Aorta (tissue), 5 donors: ENCODE measurements at regions not wholly inside any gene's neighbourhood (a gene's known extent, or its start where the extent isn't known, plus 50 kb on each side); places are given as distances from the start of the nearest gene placed in this dataset.

ENCODE experiments used
- ATAC-seq: fragments of 200-7000 bp; cut with Tn5 transposase; one replicate; pipeline ENCODE4 v1.9.1; 2022; ENCODE audit warnings: moderate library complexity; ENCODE audit not compliant: low FRiP score
- DNase-seq, 2 donors: peaks; one replicate each; pipeline ENCODE4 v3.0.0-alpha.2; 2020
- H3K27ac ChIP-seq, 2 donors: one replicate each; pipeline ENCODE4 v1.5.1; 2013; ENCODE audit warnings: low read length in 2 of 2, mild to moderate bottlenecking in 2 of 2, moderate library complexity in 2 of 2, control low read depth in 1 of 2, inconsistent platforms in 1 of 2, low read depth in 1 of 2
- H3K27me3 ChIP-seq, 2 donors: one replicate each; pipeline ENCODE4 v1.6.1; 2013; ENCODE audit warnings: control low read depth in 1 of 2, low read length in 1 of 2, mild to moderate bottlenecking in 1 of 2, moderate library complexity in 1 of 2; ENCODE audit not compliant: insufficient read depth in 2 of 2, control insufficient read depth in 1 of 2
- H3K36me3 ChIP-seq, 2 donors: one replicate each; pipeline ENCODE4 v1.6.1; 2013; ENCODE audit warnings: control low read depth in 1 of 2, low read length in 1 of 2, mild to moderate bottlenecking in 1 of 2; ENCODE audit not compliant: insufficient read depth in 2 of 2, control insufficient read depth in 1 of 2
- H3K4me1 ChIP-seq, 2 donors: one replicate each; pipeline ENCODE4 v1.6.1; 2013; ENCODE audit warnings: low read length in 2 of 2, control low read depth in 1 of 2, mild to moderate bottlenecking in 1 of 2, moderate library complexity in 1 of 2; ENCODE audit not compliant: insufficient read depth in 2 of 2, control insufficient read depth in 1 of 2
- H3K4me3 ChIP-seq, 2 donors: one replicate each; pipeline ENCODE4 v1.5.1; 2013; ENCODE audit warnings: low read length in 2 of 2, control low read depth in 1 of 2, mild to moderate bottlenecking in 1 of 2
- H3K9me3 ChIP-seq: one replicate; pipeline ENCODE4 v1.6.1; 2013; ENCODE audit warnings: mild to moderate bottlenecking, low read length; ENCODE audit not compliant: control insufficient read depth
- WGBS, 2 donors: extraction: QIAGEN DNeasy Blood & Tissue Kit; methylation state at CpG; one replicate each; pipeline ENCODE4 v1.1.7; 2013; 5-methylcytosine and 5-hydroxymethylcytosine counted together
- intact Hi-C, 2 donors: fragments of 100-400 bp; cut with DNase I; formaldehyde crosslinking; loops; one replicate each; pipeline versions ENCODE4 v1.14.2 to v1.15.0; 2022
- donor health status: healthy with polysubstance abuse.
- donor health status: Bipolar disorder and iron deficiency.
- donor health status: DM: no; HTN: no; CAD: no.
- donor health status: DM: no; HTN: no; CAD: no.
- donor health status: DM: yes; HTN: yes; CAD: no.

DNA sequence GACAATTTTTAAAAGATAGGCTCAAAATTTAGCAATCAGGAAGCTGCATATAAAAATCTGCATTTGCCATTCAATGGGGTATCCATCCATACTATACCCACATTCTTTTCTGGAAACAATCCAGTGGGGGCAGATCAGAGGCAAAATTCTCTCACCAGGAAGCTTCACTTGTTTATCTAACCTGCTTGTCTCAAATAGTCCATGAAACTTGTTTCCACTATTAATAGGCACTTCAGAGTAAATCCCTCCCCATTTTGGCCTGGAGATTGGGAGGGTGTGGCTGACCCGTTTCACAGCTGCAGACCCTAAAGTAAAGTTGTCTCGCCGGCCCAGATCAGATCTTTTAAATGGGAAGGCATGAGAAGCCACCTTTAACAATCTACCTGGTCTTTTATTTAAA is 139.4 kb upstream of the CPNE8 start:
- Histone ChIP-seq H3K36me3 (no peaks in the 10 kb centered on the region), H3K27me3 (no peaks in the 10 kb centered on the region), H3K4me3 (no peak overlapping the region), H3K4me1 (no peaks in the 10 kb centered on the region), H3K27ac (no peak overlapping the region), H3K9me3 (no peaks in the 10 kb centered on the region)
- intact Hi-C loops, result no loop called here
- no peak for DNase-seq
- no peak for ATAC-seq
- WGBS, 2 donors, result 58% methylated on average over 3 of the region's 3 CpGs

DNA sequence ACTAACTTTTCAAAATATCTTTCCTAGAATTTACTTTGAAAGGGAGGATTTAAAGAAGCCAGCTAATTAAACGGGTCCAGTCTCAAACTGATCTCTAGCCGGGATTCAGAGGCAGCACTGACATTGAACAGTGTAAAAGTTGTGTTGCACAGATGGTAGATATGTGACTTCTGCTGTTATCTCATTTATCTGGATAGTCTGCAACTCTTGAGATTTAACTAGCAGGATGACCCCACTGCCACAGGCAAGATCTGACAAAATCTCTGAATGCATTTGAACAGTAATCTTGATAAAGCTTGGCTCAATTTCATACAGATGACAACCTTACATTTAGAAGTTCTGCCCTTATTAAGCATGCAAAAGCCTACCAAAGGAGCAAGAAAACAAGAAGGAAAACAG is 138.0 kb upstream of the CPNE8 start:
- Histone ChIP-seq H3K4me1 (no peaks in the 10 kb centered on the region), H3K36me3 (no peaks in the 10 kb centered on the region), H3K9me3 (no peaks in the 10 kb centered on the region), H3K27me3 (no peaks in the 10 kb centered on the region), H3K4me3 (no peak overlapping the region), H3K27ac (no peak overlapping the region)
- intact Hi-C loops, result no loop called here
- WGBS, 2 donors, result 39 to 43% methylated on average over 2 of the region's 2 CpGs
- no peak for ATAC-seq
- no peak for DNase-seq

DNA sequence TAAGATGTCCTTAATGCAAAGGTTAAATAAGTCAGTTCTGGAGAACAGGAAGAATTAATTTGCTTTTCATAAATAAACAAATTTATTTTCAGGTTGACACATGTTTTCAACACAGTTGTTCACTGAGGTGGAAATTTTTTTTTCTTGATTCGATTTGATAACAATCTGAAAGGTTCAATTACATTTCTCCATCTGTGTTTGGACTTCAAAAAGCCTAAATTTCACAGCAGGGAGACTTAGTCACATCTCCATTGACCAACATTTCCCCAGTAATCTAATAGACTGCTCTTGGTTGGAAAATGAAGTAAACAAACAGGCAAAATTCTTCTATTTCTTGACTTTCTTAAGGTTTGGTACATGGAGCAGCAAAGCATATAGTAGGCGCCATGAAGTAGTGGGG is 134.9 kb upstream of the CPNE8 start:
- Histone ChIP-seq H3K27me3 (no peaks in the 10 kb centered on the region), H3K4me3 (no peak overlapping the region), H3K36me3 (no peaks in the 10 kb centered on the region), H3K9me3 (no peaks in the 10 kb centered on the region), H3K27ac (no peak overlapping the region), H3K4me1 (no peaks in the 10 kb centered on the region)
- intact Hi-C loops, result no loop called here
- 78 to 81% methylated on average over 2 of the region's 2 CpGs for WGBS, 2 donors
- no peak for DNase-seq
- ATAC-seq, result no peak

DNA sequence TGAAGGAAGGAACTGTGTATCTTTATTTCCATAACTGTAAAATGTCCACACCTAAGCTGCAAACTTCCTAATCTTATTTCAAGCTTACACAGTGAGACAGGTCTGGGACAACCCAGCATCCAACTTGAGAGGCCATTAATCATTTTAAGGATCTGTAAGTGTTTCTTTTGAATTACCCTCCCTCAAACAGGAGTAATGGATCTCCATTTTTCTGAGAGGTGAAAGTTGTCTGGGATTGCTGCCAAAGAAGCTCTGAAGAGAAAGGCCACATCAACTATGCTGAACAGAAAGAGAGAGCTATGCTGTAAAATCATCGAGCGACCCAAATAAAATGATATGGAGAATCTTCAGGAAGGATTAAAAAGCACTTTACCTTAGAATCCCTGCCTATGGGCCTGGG is 131.7 kb upstream of the CPNE8 start:
- H3K36me3 ChIP-seq, result no peaks in the 10 kb centered on the region
- no peak overlapping the region for H3K4me3 ChIP-seq
- no peaks in the 10 kb centered on the region for H3K9me3 ChIP-seq
- no peaks in the 10 kb centered on the region for H3K4me1 ChIP-seq
- intact Hi-C loops, result no loop called here
- ATAC-seq (no peak), DNase-seq (no peak)
- H3K27ac ChIP-seq, result no peak overlapping the region
- H3K27me3 ChIP-seq, result no peaks in the 10 kb centered on the region
- 91% methylated on average over 2 of the region's 2 CpGs for WGBS, 2 donors

DNA sequence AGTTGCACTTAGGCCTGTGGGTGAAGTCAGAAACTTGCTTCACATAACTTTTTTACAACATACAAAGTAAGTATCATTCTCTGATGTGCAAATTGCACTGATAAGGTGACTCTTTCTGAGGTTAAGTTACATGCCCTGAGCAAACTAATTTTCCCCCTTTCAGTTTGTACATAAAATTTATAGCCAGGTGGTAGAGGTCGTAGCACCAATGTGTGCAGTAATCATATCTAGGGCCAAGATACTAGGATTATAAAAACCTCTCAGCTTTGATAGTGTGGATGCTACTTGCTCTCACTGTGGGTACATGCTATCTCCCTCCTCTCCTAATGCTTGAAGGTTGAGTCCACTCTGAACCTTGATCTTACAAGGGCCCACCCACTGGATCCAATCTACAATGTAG is 130.7 kb upstream of the CPNE8 start:
- ATAC-seq (no peak), DNase-seq (no peak)
- Histone ChIP-seq H3K36me3 (no peaks in the 10 kb centered on the region), H3K27me3 (no peaks in the 10 kb centered on the region), H3K27ac (no peak overlapping the region), H3K9me3 (no peaks in the 10 kb centered on the region), H3K4me3 (no peak overlapping the region), H3K4me1 (no peaks in the 10 kb centered on the region)
- WGBS, 2 donors, result 79 to 87% methylated on average over 1 of the region's 1 CpG
- intact Hi-C loops, result no loop called here

DNA sequence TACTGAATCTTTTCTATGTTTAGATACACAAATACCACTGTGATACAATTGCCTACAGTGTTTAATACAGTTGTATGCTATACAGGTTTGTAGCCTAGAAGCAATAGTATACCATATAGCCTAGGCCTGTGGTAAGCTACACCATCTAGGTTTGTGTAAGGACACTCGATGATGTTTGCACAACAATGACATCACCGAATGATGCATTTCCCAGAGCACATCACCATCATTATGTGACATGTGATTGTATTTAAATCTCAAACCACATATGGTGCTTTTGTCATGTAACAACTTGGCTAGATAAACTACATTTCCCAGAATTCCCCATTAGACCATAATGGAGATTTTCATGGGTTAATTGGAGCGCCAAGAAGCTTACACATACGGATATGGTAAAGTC is 128.4 kb upstream of the CPNE8 start:
- Histone ChIP-seq H3K9me3 (no peaks in the 10 kb centered on the region), H3K4me1 (no peaks in the 10 kb centered on the region), H3K27ac (no peak overlapping the region), H3K4me3 (no peak overlapping the region), H3K27me3 (no peaks in the 10 kb centered on the region), H3K36me3 (no peaks in the 10 kb centered on the region)
- 89 to 91% methylated on average over 4 of the region's 4 CpGs for WGBS, 2 donors
- ATAC-seq (no peak), DNase-seq (no peak)
- intact Hi-C loops, result no loop called here

DNA sequence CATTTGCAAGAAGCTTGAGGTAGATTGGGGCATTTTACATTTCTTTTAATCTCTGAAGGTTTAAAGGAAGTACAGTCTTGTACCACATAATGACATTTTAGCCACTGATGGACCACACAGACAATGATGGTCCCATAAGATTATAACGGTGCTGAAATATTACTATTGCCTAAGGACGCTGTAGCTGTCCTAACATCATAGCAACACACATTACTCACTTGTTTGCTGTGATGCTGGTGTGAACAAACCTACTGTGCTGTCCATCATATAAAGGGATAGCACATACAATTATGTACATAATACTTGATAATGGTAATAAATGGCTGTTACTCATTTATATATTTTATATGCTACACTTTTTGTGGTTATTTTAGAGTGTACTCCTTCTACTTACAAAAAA is 127.1 kb upstream of the CPNE8 start:
- Histone ChIP-seq H3K9me3 (no peaks in the 10 kb centered on the region), H3K27me3 (no peaks in the 10 kb centered on the region), H3K36me3 (no peaks in the 10 kb centered on the region), H3K4me3 (no peak overlapping the region), H3K4me1 (no peaks in the 10 kb centered on the region), H3K27ac (no peak overlapping the region)
- intact Hi-C loops, result no loop called here
- WGBS, 2 donors, result 70 to 80% methylated on average over 2 of the region's 2 CpGs
- DNase-seq, result no peak
- no peak for ATAC-seq

DNA sequence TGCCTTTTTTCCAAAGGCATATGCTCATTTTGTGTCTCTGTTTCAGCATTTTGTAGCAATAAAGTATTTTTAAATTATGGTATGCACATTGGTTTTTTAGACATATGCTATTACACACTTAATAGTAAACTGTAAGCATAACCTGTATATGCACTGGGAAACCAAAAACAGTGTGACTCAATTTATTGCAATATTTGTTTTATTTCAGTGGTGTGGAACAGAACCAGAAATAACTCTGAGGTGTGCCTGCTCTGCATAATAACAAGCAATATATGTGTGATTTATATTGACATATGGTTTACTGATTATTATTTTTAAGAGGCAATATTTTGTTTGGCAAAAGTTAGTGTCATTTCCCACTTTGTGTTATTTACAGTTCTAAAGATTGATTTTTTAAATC is 126.6 kb upstream of the CPNE8 start:
- Histone ChIP-seq H3K36me3 (no peaks in the 10 kb centered on the region), H3K4me3 (no peak overlapping the region), H3K9me3 (no peaks in the 10 kb centered on the region), H3K27ac (no peak overlapping the region), H3K27me3 (no peaks in the 10 kb centered on the region), H3K4me1 (no peaks in the 10 kb centered on the region)
- no peak for ATAC-seq
- DNase-seq, result no peak
- intact Hi-C loops, result no loop called here

DNA sequence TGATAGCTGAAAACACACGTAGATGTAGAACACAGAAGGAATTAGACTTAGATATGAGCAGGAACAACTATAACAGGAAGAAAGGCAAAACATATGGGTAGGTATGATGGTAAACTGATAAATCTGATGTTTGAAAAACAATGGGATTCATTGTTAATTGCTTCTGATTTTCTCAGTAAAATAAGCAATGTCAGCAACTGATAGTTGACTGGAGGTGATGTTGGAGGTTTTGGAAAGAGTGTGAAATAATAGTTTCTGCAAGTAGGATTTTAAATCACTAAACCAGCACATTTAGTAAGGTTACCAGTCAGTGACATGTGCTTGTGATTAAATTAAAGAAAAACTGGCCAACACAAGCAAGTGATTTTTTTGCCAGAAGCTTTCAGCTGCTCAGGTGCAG is 123.0 kb upstream of the CPNE8 start:
- DNase-seq (no peak), ATAC-seq (no peak)
- Histone ChIP-seq H3K9me3 (no peaks in the 10 kb centered on the region), H3K4me1 (no peaks in the 10 kb centered on the region), H3K27me3 (no peaks in the 10 kb centered on the region), H3K36me3 (no peaks in the 10 kb centered on the region), H3K27ac (no peak overlapping the region), H3K4me3 (no peak overlapping the region)
- intact Hi-C loops, result no loop called here
- 65 to 80% methylated on average over 1 of the region's 1 CpG for WGBS, 2 donors

DNA sequence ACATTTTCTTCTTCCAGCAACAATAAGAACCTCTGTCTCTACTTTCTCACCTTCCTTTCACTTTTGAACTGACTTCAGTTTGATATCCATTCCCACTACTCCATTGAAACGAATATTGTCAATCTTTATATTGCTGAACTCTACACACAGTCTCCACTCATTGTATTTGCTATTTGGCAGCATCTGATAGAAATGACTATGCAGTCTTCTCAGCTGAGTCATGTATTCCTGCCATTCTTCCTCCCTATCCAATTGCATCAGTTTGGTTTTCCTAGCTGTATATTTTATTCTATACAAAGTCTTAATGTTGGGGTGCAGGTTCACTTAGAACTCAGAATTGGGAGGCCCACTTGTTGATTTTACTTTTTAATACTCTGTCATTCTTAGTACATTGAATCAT is 107.5 kb upstream of the CPNE8 start:
- H3K27ac ChIP-seq, result no peak overlapping the region
- no peaks in the 10 kb centered on the region for H3K9me3 ChIP-seq
- intact Hi-C loops, result no loop called here
- no peaks in the 10 kb centered on the region for H3K36me3 ChIP-seq
- H3K4me3 ChIP-seq, result no peak overlapping the region
- H3K4me1 ChIP-seq, result no peaks in the 10 kb centered on the region
- WGBS, 2 donors, result 62 to 74% methylated on average over 1 of the region's 1 CpG
- ATAC-seq (no peak), DNase-seq (no peak)
- H3K27me3 ChIP-seq, result no peaks in the 10 kb centered on the region
